Activated naive CD4-positive, alpha-beta T cell (primary cell): ENCODE measurements at regions not wholly inside any gene's neighbourhood (a gene's known extent, or its start where the extent isn't known, plus 50 kb on each side); places are given as distances from the start of the nearest gene placed in this dataset.

ENCODE experiments used
- DNase-seq, 4 experiments: peaks; one replicate each; lab custom pipeline; 2025; lab: John Stamatoyannopoulos, UW

- no peak for DNase-seq
Observed at GRCh38 chr12:98217257-98217656, 298.1 kb upstream of the TMPO start.

- DNase-seq, result no peak
Observed at GRCh38 chr12:98220636-98221035, 294.8 kb upstream of the TMPO start.

GRCh38 chr12:98221243-98221808 is 294.1 kb upstream of the TMPO start:
- DNase-seq, result no peak

GRCh38 chr12:98222135-98222534 is 293.3 kb upstream of the TMPO start:
- DNase-seq, result no peak

- no peak for DNase-seq
Observed at GRCh38 chr12:98224584-98225221, 290.7 kb upstream of the TMPO start.

- DNase-seq, result no peak
Observed at GRCh38 chr12:98227162-98227561, 288.2 kb upstream of the TMPO start.

GRCh38 chr12:98228683-98229539 is 286.5 kb upstream of the TMPO start:
- DNase-seq, result no peak

- DNase-seq, result no peak
Observed at GRCh38 chr12:98229540-98229924, 285.9 kb upstream of the TMPO start.

- no peak for DNase-seq
Observed at GRCh38 chr12:98232753-98233390, 282.5 kb upstream of the TMPO start.

- DNase-seq, result no peak
Observed at GRCh38 chr12:98235301-98235700, 280.1 kb upstream of the TMPO start.

GRCh38 chr12:98238515-98239130 is 276.8 kb upstream of the TMPO start:
- DNase-seq, result no peak

GRCh38 chr12:98243190-98243589 is 272.2 kb upstream of the TMPO start:
- no peak for DNase-seq

GRCh38 chr12:98244136-98244535 is 271.3 kb upstream of the TMPO start:
- DNase-seq, result no peak

- DNase-seq, result no peak
Observed at GRCh38 chr12:98253207-98254037, 262.0 kb upstream of the TMPO start.

- no peak for DNase-seq
Observed at GRCh38 chr12:98256830-98257229, 258.6 kb upstream of the TMPO start.

- DNase-seq, result no peak
Observed at GRCh38 chr12:98259693-98260092, 255.7 kb upstream of the TMPO start.

- DNase-seq, result no peak
Observed at GRCh38 chr12:98260276-98260675, 255.1 kb upstream of the TMPO start.

- DNase-seq, result no peak
Observed at GRCh38 chr12:98262902-98263301, 252.5 kb upstream of the TMPO start.

GRCh38 chr12:98274430-98275130 is 240.8 kb upstream of the TMPO start:
- no peak for DNase-seq

- no peak for DNase-seq
Observed at GRCh38 chr12:98275131-98275475, 240.3 kb upstream of the TMPO start.

GRCh38 chr12:98280152-98280551 is 235.2 kb upstream of the TMPO start:
- DNase-seq, result no peak
